Vagina (tissue), 2 donors: ENCODE measurements at regions not wholly inside any gene's neighbourhood (a gene's known extent, or its start where the extent isn't known, plus 50 kb on each side); places are given as distances from the start of the nearest gene placed in this dataset.

Experiments used
- DNase-seq, 2 donors: peaks; one replicate each; pipeline ENCODE4 v3.0.0-alpha.2; 2017; ENCODE audit errors: extremely low spot score in 2 of 2
- H3K27ac ChIP-seq: fragments of 200-600 bp; sonication (generic); one replicate; pipeline ENCODE4 v1.5.1; 2019
- H3K27me3 ChIP-seq: fragments of 200-600 bp; sonication (generic); one replicate; pipeline ENCODE4 v1.5.1; 2019
- H3K36me3 ChIP-seq, 2 donors: fragments of 200-600 bp; sonication (generic); one replicate each; pipeline ENCODE4 v1.5.1; 2017 to 2019
- H3K4me1 ChIP-seq: fragments of 200-600 bp; sonication (generic); one replicate; pipeline ENCODE4 v1.5.1; 2019
- H3K4me3 ChIP-seq, 2 donors: fragments of 200-600 bp; sonication (generic); 1 replicate in 1 of 2; 2 replicates in 1 of 2; pipeline ENCODE4 v1.5.1; 2016 to 2019
- H3K9me3 ChIP-seq: fragments of 200-600 bp; sonication (generic); one replicate; pipeline ENCODE4 v1.5.1; 2019
- CTCF ChIP-seq, 3 experiments: fragments of 450-650 bp in 2 of 3; fragments of 200-600 bp in 1 of 3; sonication (generic) in 1 of 3; IDR thresholded peaks; one replicate each; pipeline ENCODE4 v1.5.1; 2017 to 2019; ENCODE audit warnings: antibody characterized with exemption in 3 of 3, mild to moderate bottlenecking in 2 of 3, moderate library complexity in 2 of 3
- POLR2A ChIP-seq, 2 donors: fragments of 450-650 bp; IDR thresholded peaks; one replicate each; pipeline ENCODE4 v1.6.1; 2017; ENCODE audit warnings: antibody characterized with exemption in 2 of 2, mild to moderate bottlenecking in 2 of 2, moderate library complexity in 2 of 2
- POLR2AphosphoS5 ChIP-seq, 2 donors: sonication (generic); formaldehyde crosslinking; IDR thresholded peaks; one replicate each; pipeline ENCODE4 v1.9.0; 2017; ENCODE audit warnings: antibody characterized with exemption in 2 of 2, mild to moderate bottlenecking in 2 of 2, low read depth in 1 of 2; ENCODE audit not compliant: insufficient read depth in 1 of 2
- intact Hi-C: fragments of 100-400 bp; cut with DNase I; formaldehyde crosslinking; loops from one replicate; pipeline ENCODE4 v1.15.1; 2023

GRCh38 chr4:96295143-96295741 lies 455.3 kb downstream of the PDHA2 start:
- no peaks in the 10 kb centered on the region for H3K36me3 ChIP-seq
- TF ChIP-seq CTCF (IDR thresholded peaks at IDR 0.05) (no peak), POLR2AphosphoS5 (IDR thresholded peaks at IDR 0.05; ENCODE audit: insufficient read depth in 1 of 2, low read depth in 1 of 2) (no peak), POLR2A (IDR thresholded peaks at IDR 0.05) (no peak)
- intact Hi-C loops, result no loop called here

GRCh38 chr4:96301715-96302114 lies 461.8 kb downstream of the PDHA2 start:
- no peaks in the 10 kb centered on the region for H3K27me3 ChIP-seq
- no peaks in the 10 kb centered on the region for H3K4me1 ChIP-seq
- TF ChIP-seq POLR2A (IDR thresholded peaks at IDR 0.05), result no peak
- TF ChIP-seq POLR2AphosphoS5 (IDR thresholded peaks at IDR 0.05; ENCODE audit: insufficient read depth in 1 of 2, low read depth in 1 of 2), result no peak
- no peak for TF ChIP-seq CTCF (IDR thresholded peaks at IDR 0.05)
- no peak for DNase-seq
- no peaks in the 10 kb centered on the region for H3K9me3 ChIP-seq
- H3K36me3 ChIP-seq, result no peaks in the 10 kb centered on the region
- H3K4me3 ChIP-seq, result no peak overlapping the region
- H3K27ac ChIP-seq, result no peak overlapping the region
- intact Hi-C loops, result no loop called here

More at GRCh38 chr4:96295143-96295741, 455.3 kb downstream of the PDHA2 start:
- H3K9me3 ChIP-seq, result no peaks in the 10 kb centered on the region
- no peak for DNase-seq
- H3K4me1 ChIP-seq, result no peaks in the 10 kb centered on the region
- no peak overlapping the region for H3K27ac ChIP-seq
- no peaks in the 10 kb centered on the region for H3K27me3 ChIP-seq
- no peak overlapping the region for H3K4me3 ChIP-seq

- TF ChIP-seq POLR2AphosphoS5 (IDR thresholded peaks at IDR 0.05; ENCODE audit: insufficient read depth in 1 of 2, low read depth in 1 of 2) (no peak), CTCF (IDR thresholded peaks at IDR 0.05) (no peak), POLR2A (IDR thresholded peaks at IDR 0.05) (no peak)
- no peak for DNase-seq
Measured at GRCh38 chr4:96305030-96305429, 465.1 kb downstream of the PDHA2 start.

GRCh38 chr4:96312046-96312685 lies 472.3 kb downstream of the PDHA2 start:
- intact Hi-C loops, result no loop called here
- H3K4me1 ChIP-seq, result no peaks in the 10 kb centered on the region
- no peak overlapping the region for H3K4me3 ChIP-seq
- H3K27me3 ChIP-seq, result no peaks in the 10 kb centered on the region
- no peak for DNase-seq
- no peaks in the 10 kb centered on the region for H3K36me3 ChIP-seq
- TF ChIP-seq POLR2AphosphoS5 (IDR thresholded peaks at IDR 0.05; ENCODE audit: insufficient read depth in 1 of 2, low read depth in 1 of 2), result no peak
- TF ChIP-seq POLR2A (IDR thresholded peaks at IDR 0.05), result no peak
- TF ChIP-seq CTCF (IDR thresholded peaks at IDR 0.05), result no peak
- H3K27ac ChIP-seq, result no peak overlapping the region
- no peaks in the 10 kb centered on the region for H3K9me3 ChIP-seq

More at GRCh38 chr4:96305030-96305429, 465.1 kb downstream of the PDHA2 start:
- Histone ChIP-seq H3K9me3 (no peaks in the 10 kb centered on the region), H3K36me3 (no peaks in the 10 kb centered on the region), H3K27me3 (no peaks in the 10 kb centered on the region), H3K4me3 (no peak overlapping the region), H3K27ac (no peak overlapping the region), H3K4me1 (no peaks in the 10 kb centered on the region)
- intact Hi-C loops, result no loop called here

- no peaks in the 10 kb centered on the region for H3K4me1 ChIP-seq
- no peak overlapping the region for H3K27ac ChIP-seq
- no peaks in the 10 kb centered on the region for H3K36me3 ChIP-seq
- H3K9me3 ChIP-seq, result no peaks in the 10 kb centered on the region
- intact Hi-C loops, result no loop called here
- DNase-seq, result no peak
- no peak for TF ChIP-seq CTCF (IDR thresholded peaks at IDR 0.05)
- no peak for TF ChIP-seq POLR2A (IDR thresholded peaks at IDR 0.05)
- no peak for TF ChIP-seq POLR2AphosphoS5 (IDR thresholded peaks at IDR 0.05; ENCODE audit: insufficient read depth in 1 of 2, low read depth in 1 of 2)
- no peak overlapping the region for H3K4me3 ChIP-seq
- H3K27me3 ChIP-seq, result no peaks in the 10 kb centered on the region
Measured at GRCh38 chr4:96315815-96316214, 475.9 kb downstream of the PDHA2 start.
